Kidney glomerular epithelial cell (primary cell): ENCODE measurements at regions not wholly inside any gene's neighbourhood (a gene's known extent, or its start where the extent isn't known, plus 50 kb on each side); places are given as distances from the start of the nearest gene placed in this dataset.

Experiments used
- DNase-seq: peaks from one replicate; lab custom pipeline; 2025; lab: John Stamatoyannopoulos, UW

- no peak for DNase-seq
These were observed 108.0 kb upstream of the DUSP10 start for GRCh38 chr1:221849897-221850296.

- no peak for DNase-seq
These were observed 107.2 kb upstream of the DUSP10 start for GRCh38 chr1:221849110-221849509.

GRCh38 chr1:221847676-221848075, 105.8 kb upstream of the DUSP10 start:
- DNase-seq = no peak

- no peak for DNase-seq
These were observed 103.9 kb upstream of the DUSP10 start for GRCh38 chr1:221845650-221846371.

GRCh38 chr1:221841983-221842335, 100.1 kb upstream of the DUSP10 start:
- no peak for DNase-seq

GRCh38 chr1:221841251-221841982, 99.5 kb upstream of the DUSP10 start:
- no peak for DNase-seq

GRCh38 chr1:221840511-221841243, 98.8 kb upstream of the DUSP10 start:
- peak; percentile 83 for DNase-seq

GRCh38 chr1:221839782-221840395, 98.0 kb upstream of the DUSP10 start:
- peak; percentile 72 for DNase-seq

- DNase-seq = no peak
These were observed 97.4 kb upstream of the DUSP10 start for GRCh38 chr1:221839321-221839720.

GRCh38 chr1:221837896-221838295, 96.0 kb upstream of the DUSP10 start:
- DNase-seq = no peak

GRCh38 chr1:221834698-221835513, 93.0 kb upstream of the DUSP10 start:
- no peak for DNase-seq

GRCh38 chr1:221832617-221833016, 90.7 kb upstream of the DUSP10 start:
- no peak for DNase-seq

GRCh38 chr1:221832151-221832550, 90.3 kb upstream of the DUSP10 start:
- DNase-seq = no peak

- DNase-seq = peak; percentile 94
These were observed 87.6 kb upstream of the DUSP10 start for GRCh38 chr1:221829327-221830015.

- no peak for DNase-seq
These were observed 85.4 kb upstream of the DUSP10 start for GRCh38 chr1:221827307-221827642.

- DNase-seq = no peak
These were observed 83.0 kb upstream of the DUSP10 start for GRCh38 chr1:221824909-221825308.

GRCh38 chr1:221824025-221824424, 82.1 kb upstream of the DUSP10 start:
- DNase-seq = peak; percentile 51

- DNase-seq = no peak
These were observed 81.7 kb upstream of the DUSP10 start for GRCh38 chr1:221823561-221823960.

- no peak for DNase-seq
These were observed 81.3 kb upstream of the DUSP10 start for GRCh38 chr1:221823149-221823548.

- DNase-seq = no peak
These were observed 80.7 kb upstream of the DUSP10 start for GRCh38 chr1:221822591-221822990.

GRCh38 chr1:221816899-221817298, 75.0 kb upstream of the DUSP10 start:
- DNase-seq = peak; percentile 85
